Neural progenitor cell (in vitro differentiated cells): ENCODE measurements at regions not wholly inside any gene's neighbourhood (a gene's known extent, or its start where the extent isn't known, plus 50 kb on each side); places are given as distances from the start of the nearest gene placed in this dataset.

Source experiments
- DNase-seq: peaks from one replicate; pipeline ENCODE4 v3.0.0-alpha.2; 2016; ENCODE audit warnings: low spot score
- H2AFZ ChIP-seq: fragments of 200-600 bp; sonication (generic); replicated peaks from 2 replicates; pipeline ENCODE4 v1.6.1; 2016; ENCODE audit warnings: antibody characterized with exemption
- H3F3A ChIP-seq: fragments of 200-600 bp; sonication (generic); 2 replicates; pipeline ENCODE4 v1.6.1; 2016; ENCODE audit warnings: antibody characterized with exemption, low read depth
- H3K27ac ChIP-seq: fragments of 200-600 bp; sonication (generic); 2 replicates; pipeline ENCODE4 v1.5.1; 2016; ENCODE audit warnings: mild to moderate bottlenecking
- H3K27me3 ChIP-seq: fragments of 200-600 bp; sonication (generic); 2 replicates; pipeline ENCODE4 v1.6.1; 2016; ENCODE audit warnings: mild to moderate bottlenecking, moderate library complexity
- H3K36me3 ChIP-seq: fragments of 200-600 bp; sonication (generic); 2 replicates; pipeline ENCODE4 v1.5.1; 2016
- H3K4me1 ChIP-seq: fragments of 200-600 bp; sonication (generic); 2 replicates; pipeline ENCODE4 v1.6.1; 2016; ENCODE audit warnings: mixed run types
- H3K4me2 ChIP-seq: fragments of 200-600 bp; sonication (generic); 2 replicates; pipeline ENCODE4 v1.6.1; 2016
- H3K4me3 ChIP-seq: fragments of 200-600 bp; sonication (generic); 2 replicates; pipeline ENCODE4 v1.5.1; 2016
- H3K79me2 ChIP-seq: fragments of 200-600 bp; sonication (generic); 2 replicates; pipeline ENCODE4 v1.6.1; 2016; ENCODE audit warnings: low read depth
- H3K9ac ChIP-seq: fragments of 200-600 bp; sonication (generic); 2 replicates; pipeline ENCODE4 v1.6.1; 2016
- H3K9me3 ChIP-seq: fragments of 200-600 bp; sonication (generic); 2 replicates; pipeline ENCODE4 v1.5.1; 2016; ENCODE audit warnings: low read depth
- H4K20me1 ChIP-seq: fragments of 200-600 bp; sonication (generic); 2 replicates; pipeline ENCODE4 v1.6.1; 2016; ENCODE audit warnings: low read depth
- H3K27ac Mint-ChIP-seq: 3 replicates; pipeline ENCODE4 v1.8.0; 2021; ENCODE audit warnings: mixed read lengths
- H3K27me3 Mint-ChIP-seq: 2 replicates; pipeline ENCODE4 v1.8.0; 2022; ENCODE audit warnings: low read depth, mild to moderate bottlenecking, inconsistent platforms, moderate library complexity, mixed read lengths; ENCODE audit not compliant: insufficient read depth
- H3K36me3 Mint-ChIP-seq: 3 replicates; pipeline ENCODE4 v1.8.0; 2021; ENCODE audit warnings: mixed read lengths
- H3K4me1 Mint-ChIP-seq: 3 replicates; pipeline ENCODE4 v1.8.0; 2021; ENCODE audit warnings: mixed read lengths
- H3K4me3 Mint-ChIP-seq: 3 replicates; pipeline ENCODE4 v1.8.0; 2021; ENCODE audit warnings: mild to moderate bottlenecking, moderate library complexity, mixed read lengths
- H3K9me3 Mint-ChIP-seq: 3 replicates; pipeline ENCODE4 v1.8.0; 2020; ENCODE audit warnings: mixed read lengths
- CTCF ChIP-seq: fragments of 200-600 bp; sonication (generic); IDR thresholded peaks from 2 replicates; pipeline ENCODE4 v1.5.1; 2017; ENCODE audit warnings: antibody characterized with exemption, mild to moderate bottlenecking
- EZH2 ChIP-seq: fragments of 200-600 bp; sonication (generic); IDR thresholded peaks from 2 replicates; pipeline ENCODE4 v1.6.1; 2017; ENCODE audit warnings: antibody characterized with exemption, mild to moderate bottlenecking, moderate library complexity
- EZH2phosphoT487 ChIP-seq: fragments of 200-600 bp; sonication (generic); IDR thresholded peaks from 2 replicates; pipeline ENCODE4 v1.6.1; 2017; ENCODE audit warnings: antibody characterized with exemption

- Mint-ChIP-seq H3K4me3 (no peak overlapping the region), H3K27me3 (peaks cover 8% of the 10 kb centered on the region), H3K9me3 (peaks cover under 1% of the 10 kb centered on the region), H3K27ac (peak overlapping the region; percentile 57), H3K36me3 (no peaks in the 10 kb centered on the region), H3K4me1 (peaks cover 10% of the 10 kb centered on the region)
- no peak for DNase-seq
- no peaks in the 10 kb centered on the region for H3K79me2 ChIP-seq
- H3K4me2 ChIP-seq = no peak overlapping the region
- H3K27ac ChIP-seq = no peak overlapping the region
- no peaks in the 10 kb centered on the region for H3K36me3 ChIP-seq
- H3K9me3 ChIP-seq = no peaks in the 10 kb centered on the region
- no peak for TF ChIP-seq EZH2
- TF ChIP-seq EZH2phosphoT487 = no peak
- TF ChIP-seq CTCF = no peak
- peaks cover 9% of the 10 kb centered on the region for H3F3A ChIP-seq
- no peaks in the 10 kb centered on the region for H3K27me3 ChIP-seq
- peaks cover 10% of the 10 kb centered on the region for H3K4me1 ChIP-seq
- H4K20me1 ChIP-seq = no peaks in the 10 kb centered on the region
- no peak overlapping the region for H2AFZ ChIP-seq
- H3K4me3 ChIP-seq = no peak overlapping the region
- H3K9ac ChIP-seq = no peak overlapping the region
These were observed 202.8 kb downstream of the EMX2 start for GRCh38 chr10:117745301-117745700.

- H3K27ac Mint-ChIP-seq = no peak overlapping the region
These were observed 204.2 kb downstream of the EMX2 start for GRCh38 chr10:117746541-117747448.

GRCh38 chr10:117747636-117748035 lies 205.1 kb downstream of the EMX2 start:
- DNase-seq = no peak
- Histone ChIP-seq H2AFZ (no peak overlapping the region), H3K9me3 (no peaks in the 10 kb centered on the region), H3K4me1 (no peaks in the 10 kb centered on the region), H3K4me3 (no peak overlapping the region), H4K20me1 (no peaks in the 10 kb centered on the region), H3F3A (no peaks in the 10 kb centered on the region), H3K79me2 (no peaks in the 10 kb centered on the region), H3K9ac (no peak overlapping the region), H3K4me2 (no peak overlapping the region), H3K27me3 (no peaks in the 10 kb centered on the region), H3K27ac (no peak overlapping the region), H3K36me3 (no peaks in the 10 kb centered on the region)
- Mint-ChIP-seq H3K27ac (peak overlapping the region; percentile 46), H3K27me3 (peaks cover 10% of the 10 kb centered on the region), H3K9me3 (no peaks in the 10 kb centered on the region), H3K4me1 (no peaks in the 10 kb centered on the region), H3K36me3 (no peaks in the 10 kb centered on the region), H3K4me3 (no peak overlapping the region)
- no peak for TF ChIP-seq EZH2
- no peak for TF ChIP-seq CTCF
- TF ChIP-seq EZH2phosphoT487 = no peak

More at GRCh38 chr10:117746541-117747448, 204.2 kb downstream of the EMX2 start:
- Histone ChIP-seq H3K27ac (no peak overlapping the region), H3K9me3 (no peaks in the 10 kb centered on the region), H3K4me2 (no peak overlapping the region), H2AFZ (no peak overlapping the region), H3K4me1 (no peaks in the 10 kb centered on the region), H3K4me3 (no peak overlapping the region), H3K79me2 (no peaks in the 10 kb centered on the region), H3K27me3 (no peaks in the 10 kb centered on the region), H3F3A (no peaks in the 10 kb centered on the region), H3K9ac (no peak overlapping the region), H4K20me1 (no peaks in the 10 kb centered on the region), H3K36me3 (no peaks in the 10 kb centered on the region)
- no peak for TF ChIP-seq EZH2
- TF ChIP-seq CTCF = no peak
- no peaks in the 10 kb centered on the region for H3K36me3 Mint-ChIP-seq
- no peak for DNase-seq
- H3K9me3 Mint-ChIP-seq = no peaks in the 10 kb centered on the region
- H3K4me1 Mint-ChIP-seq = no peaks in the 10 kb centered on the region
- no peak overlapping the region for H3K4me3 Mint-ChIP-seq
- H3K27me3 Mint-ChIP-seq = peaks cover 10% of the 10 kb centered on the region
